GM18511 (cell line): ENCODE measurements at regions not wholly inside any gene's neighbourhood (a gene's known extent, or its start where the extent isn't known, plus 50 kb on each side); places are given as distances from the start of the nearest gene placed in this dataset.

Experiments used
- ATAC-seq: cut with Tn5 transposase; IDR thresholded peaks from one replicate; pipeline ENCODE4 v1.9.1; 2021; ENCODE audit warnings: mild to moderate bottlenecking, moderate library complexity; ENCODE audit not compliant: unreplicated experiment

DNA sequence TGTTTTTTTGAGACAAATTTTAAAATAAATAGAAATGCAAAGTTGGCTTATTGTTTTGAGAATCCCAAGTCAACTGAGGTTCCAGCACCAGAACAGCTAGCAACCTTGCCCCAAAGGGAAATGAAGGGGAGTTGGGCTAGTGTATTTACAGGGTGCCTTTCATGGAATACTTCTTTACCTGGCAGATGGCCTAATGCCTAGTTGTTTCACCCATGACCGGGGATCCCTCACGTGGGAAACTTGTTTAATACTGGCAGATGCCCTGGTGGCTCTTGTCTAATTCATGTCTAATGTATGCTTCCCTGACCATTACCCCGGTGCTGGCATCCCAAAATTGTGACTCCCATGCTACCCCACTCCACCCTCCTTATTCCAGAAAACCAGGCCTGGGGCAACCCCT, 861.1 kb upstream of the ZWINT start:
- no peak for ATAC-seq

DNA sequence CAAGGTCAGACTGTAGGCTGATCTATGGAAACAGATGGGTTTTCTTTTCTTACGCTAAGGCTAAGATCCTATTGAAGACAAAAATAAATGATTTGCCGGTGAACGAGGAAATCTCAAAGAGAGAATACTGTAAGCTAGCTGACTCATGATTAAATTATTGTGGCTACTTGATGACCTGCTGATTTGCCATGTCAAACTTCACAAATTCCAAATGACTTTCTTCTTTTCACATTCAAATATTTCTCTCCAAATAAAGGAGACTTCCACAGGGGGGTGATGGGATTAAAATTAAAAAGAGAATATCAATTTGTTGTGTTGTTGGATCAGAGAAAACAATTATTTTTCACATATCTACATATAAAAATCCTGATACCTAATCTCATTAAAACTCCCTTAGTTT, 860.6 kb upstream of the ZWINT start:
- no peak for ATAC-seq

DNA sequence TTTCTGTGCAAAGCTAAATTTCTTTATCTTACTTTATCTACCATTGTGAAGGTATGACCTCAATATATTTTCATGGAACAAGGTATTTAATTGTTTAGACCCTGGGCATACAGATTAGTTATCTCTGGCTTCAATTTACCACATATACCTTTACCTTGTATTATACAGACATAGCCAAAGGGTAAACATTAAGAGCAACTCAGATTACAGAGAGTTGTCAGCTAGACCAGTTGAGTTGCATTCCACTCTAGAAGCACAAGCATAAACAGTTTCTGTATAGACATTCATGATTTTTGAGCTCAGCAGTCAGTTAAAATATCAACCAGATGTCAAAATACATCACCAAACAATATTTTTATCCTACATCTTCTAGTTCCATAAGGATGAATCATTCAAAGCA, 857.3 kb upstream of the ZWINT start:
- no peak for ATAC-seq

DNA sequence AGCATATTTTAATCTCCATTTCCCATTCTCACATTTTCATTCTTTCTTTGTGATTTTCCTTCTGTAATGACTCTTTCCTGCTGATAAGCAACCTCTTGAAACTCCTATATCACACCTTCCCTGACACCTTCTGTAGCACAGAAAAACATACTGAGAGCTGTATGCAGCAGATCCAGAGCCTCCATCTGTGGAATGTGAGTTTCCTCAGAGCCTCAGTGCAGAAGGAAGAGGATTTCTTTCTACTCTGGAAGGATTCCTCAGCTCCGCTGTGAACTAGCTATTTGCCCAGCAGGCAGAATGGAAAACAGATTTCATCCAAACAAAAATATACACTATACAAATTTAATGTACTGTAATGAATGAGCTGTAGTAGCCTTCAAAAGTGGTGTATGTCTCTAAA, 841.3 kb upstream of the ZWINT start:
- no peak for ATAC-seq

DNA sequence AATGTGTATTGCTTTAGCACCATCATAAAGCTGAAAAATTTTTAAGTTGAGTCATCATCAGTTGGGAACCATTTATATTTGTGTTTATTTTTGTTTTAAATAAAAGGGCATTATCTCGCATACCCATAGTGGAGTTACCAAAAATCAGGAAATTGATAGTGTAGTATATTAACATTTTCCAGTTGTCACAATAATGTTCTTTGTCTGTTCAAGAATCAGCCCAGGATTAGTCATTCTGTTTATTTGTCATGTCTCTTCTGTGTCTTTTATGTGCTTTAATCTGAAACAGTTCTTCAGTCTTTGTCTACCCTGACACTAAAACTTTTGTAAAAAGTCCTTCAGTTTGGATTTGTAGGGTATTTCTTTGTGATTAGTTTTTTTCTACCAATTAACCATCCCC, 827.8 kb upstream of the ZWINT start:
- ATAC-seq: no peak

DNA sequence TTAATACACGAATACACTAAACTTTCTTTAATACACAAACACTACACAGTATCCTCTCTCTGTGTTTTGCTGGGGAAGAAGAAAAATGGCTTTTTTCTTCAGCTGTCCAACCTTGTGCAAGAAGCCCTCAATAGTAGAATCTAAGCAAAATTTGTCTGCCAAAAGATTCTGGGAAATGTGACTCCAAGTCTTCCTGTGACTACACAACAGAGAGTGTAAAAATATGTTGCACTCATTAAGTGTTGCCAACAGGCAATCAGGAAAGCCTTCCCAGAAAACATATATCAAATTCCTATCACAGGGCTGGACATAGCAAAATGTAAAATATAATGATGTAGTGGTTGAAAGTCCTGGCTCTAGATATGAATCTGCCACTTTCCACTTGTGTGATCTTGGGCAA, 825.1 kb upstream of the ZWINT start:
- no peak for ATAC-seq

DNA sequence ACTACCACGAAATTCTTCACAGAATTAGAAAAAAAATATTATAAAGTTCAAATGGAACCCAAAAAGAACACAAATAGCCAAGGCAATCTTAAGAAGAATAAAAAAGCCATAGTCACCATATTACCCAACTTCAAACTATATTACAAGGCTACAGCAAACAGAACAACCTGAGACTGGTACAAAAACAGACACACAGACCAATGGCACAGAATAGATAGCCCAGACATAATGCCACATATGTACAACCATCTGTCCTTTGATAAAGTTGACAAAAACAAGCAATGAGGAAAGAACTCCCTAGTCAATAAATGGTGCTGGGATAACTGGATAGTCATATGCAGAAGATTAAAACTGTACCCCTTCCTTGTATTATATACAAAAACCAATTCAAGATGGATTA, 808.5 kb upstream of the ZWINT start:
- ATAC-seq: no peak

DNA sequence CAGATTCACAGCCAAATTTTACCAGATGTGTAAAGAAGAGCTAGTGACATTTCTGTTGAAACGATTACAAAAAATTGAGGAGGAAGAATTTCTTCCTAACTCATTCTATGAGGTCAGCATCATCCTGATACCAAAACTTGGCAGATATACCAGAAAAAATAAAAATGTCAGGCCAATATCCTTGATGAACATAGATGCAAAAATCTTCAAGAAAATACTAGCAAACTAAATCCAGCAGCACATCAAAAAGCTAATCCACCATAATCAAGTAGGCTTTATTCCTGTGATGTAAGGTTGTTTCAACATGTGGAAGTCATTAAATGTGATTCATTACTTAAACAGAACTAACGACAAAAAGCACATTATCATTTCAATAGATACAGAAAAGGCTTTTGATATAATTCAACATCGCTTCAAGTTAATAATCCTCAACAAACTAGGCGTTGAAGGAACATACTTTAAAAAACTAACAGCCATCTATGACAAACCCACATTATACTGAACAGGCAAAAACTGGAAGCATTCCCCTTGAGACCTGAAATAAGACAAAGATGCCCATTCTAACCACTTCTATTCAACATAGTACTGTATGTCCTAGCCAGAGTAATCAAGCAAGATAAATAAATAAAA, 807.7 kb upstream of the ZWINT start:
- no peak for ATAC-seq

DNA sequence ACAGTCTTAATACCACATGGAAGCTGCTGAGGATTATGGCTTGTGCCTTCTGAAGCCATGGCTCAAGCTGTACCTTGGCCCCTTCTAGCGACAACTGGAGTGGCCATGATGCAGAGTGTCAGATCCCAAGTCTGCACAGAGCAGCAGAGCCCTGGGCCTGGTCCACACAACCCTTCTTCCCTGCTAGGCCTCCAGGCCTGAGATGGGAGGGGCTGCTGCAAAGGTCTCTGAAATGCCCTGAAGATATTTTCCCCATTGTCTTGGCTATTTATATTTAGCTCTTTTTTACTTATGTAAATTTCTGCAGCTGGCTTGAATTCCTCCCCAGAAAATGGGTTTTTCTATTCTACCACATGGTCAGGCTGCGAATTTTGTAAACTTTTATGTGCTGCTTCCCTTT, 804.6 kb upstream of the ZWINT start:
- no peak for ATAC-seq

DNA sequence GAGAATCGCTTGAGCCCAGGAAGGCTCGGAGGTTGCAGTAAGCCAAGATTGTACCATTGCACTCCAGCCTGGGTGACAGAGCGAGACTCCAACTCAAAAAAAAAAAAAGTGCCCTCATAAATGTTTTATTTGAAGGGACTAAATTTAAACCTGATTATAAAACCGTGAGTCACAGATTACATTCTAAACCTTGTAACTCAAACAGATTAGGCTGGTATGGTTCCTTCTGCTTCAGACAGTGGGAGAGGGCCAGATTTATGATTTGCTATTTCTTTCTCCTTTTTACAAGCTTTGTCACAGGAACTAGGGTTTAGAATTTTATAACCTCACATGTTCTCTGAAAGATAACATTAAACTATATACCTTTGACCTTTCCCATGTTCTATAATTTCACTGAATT, 801.2 kb upstream of the ZWINT start:
- no peak for ATAC-seq

DNA sequence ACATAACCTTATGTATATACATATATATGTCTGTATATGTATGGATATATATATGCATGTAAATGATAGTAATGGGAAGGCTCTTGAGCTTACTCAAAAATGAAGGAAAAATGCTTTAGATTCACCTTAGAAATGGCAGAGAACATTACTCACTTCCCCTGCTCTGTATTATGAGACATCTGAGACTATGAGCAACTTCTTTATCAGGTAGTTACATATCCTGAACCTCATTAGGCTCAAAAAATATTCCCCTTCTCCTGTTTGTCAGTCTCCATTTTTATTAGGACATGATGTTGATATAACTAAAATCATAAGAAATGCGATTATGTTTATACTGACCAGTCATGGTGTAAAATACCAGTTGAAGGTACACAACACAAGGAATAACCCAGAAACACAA, 800.1 kb upstream of the ZWINT start:
- ATAC-seq: no peak

DNA sequence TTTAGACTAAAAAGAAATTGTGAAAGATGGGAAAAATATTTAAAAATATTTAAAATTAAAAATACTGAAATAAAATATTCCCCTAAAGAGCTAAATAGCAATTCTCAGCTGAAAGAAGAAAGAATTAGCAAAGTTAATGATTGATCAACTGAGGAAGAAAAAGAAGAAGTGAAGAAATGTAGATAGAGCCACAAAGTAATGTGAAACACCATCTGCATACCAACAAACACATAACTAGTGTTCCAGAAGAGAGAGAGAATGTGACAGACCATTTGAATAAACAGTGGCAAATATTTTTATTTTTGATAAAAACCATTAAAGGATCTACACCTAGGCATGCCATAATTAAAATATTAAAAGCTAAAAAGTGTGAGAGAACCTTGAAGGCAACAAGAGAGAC, 784.5 kb upstream of the ZWINT start:
- peak; percentile 68 for ATAC-seq

DNA sequence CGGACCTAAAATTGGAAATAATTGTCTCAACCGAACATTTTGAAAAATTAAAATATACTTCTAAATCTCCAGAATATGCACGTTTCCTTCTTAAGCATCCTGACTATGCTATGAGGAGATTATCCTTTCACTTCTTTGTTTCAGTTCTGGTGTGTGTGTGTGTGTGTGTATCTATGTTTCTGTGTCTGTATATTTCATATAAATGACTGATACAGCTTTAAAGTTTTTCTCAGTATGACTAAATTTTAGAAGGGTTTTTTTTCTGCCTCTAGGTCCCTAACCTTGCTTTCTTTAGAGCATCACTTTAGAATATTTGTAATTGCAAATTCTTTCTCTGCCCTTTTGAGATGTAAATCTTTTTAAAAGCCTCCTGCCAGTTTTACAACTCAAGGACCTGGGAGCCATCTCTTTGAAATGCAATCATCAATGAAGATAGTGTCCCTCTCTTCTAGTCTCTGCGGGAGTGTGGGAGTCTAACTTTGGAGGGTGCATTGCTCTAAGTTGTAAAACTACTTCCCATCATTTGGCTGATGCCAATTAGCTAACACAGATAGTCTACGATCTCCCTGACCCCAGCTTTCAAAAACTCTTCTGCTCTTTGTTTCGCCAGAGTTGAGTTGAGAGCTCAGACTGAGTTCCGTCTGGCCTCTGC, 782.0 kb upstream of the ZWINT start:
- peak; percentile 52 for ATAC-seq

DNA sequence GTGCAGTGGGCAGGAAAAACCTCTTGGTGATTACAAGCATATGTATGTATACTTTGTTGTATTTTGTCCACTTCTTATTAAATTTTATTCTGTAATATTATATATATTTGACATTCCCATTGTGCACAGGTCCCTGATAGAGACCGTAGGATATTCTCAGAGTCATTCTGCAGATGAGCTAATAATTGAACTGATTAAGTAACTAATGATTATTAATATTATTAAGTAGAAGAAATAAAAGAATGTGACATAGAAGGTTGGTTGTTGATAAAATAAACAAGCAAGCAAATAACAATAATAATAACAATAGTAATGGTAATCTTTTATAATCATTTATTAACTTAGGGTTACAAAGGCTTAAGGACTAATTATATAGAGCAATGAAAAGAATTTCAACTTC, 780.6 kb upstream of the ZWINT start:
- no peak for ATAC-seq

DNA sequence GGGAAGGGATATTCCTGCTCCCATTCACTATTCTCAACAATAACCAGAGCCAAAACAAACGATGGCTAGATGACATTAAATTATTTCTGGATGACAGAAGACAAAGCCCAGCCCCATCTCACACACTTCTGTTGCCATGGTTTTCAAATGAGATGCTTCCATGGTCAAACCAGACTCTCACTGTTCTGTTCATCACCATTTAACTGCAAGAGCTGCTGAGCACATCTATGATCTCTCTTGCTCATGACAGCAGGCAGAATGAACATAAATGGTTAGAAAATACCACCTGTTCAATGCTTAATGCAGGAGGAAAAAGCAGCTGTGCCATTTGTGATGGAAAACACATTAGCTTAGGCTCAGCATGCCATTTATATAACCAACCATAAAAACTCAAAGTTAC, 758.6 kb upstream of the ZWINT start:
- ATAC-seq: no peak

DNA sequence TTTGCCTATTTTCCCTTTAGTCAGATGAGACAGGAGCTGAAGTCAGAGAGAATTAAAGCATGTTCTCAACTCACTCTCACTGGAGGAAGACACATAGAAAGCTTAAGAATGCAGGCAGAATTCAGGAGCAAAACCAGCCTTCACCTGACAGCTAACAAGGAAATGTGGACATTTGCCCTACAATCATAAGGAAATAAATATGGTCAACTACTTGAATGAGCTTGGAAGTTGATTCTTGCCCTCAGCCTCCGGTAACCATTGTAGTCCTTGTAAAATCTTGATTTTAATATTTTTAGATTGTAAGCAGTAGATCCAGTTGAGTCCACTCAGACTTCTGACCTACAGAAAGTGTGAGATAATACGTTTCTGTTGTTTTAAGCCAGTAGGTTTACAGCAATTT, 752.5 kb upstream of the ZWINT start:
- ATAC-seq: no peak

DNA sequence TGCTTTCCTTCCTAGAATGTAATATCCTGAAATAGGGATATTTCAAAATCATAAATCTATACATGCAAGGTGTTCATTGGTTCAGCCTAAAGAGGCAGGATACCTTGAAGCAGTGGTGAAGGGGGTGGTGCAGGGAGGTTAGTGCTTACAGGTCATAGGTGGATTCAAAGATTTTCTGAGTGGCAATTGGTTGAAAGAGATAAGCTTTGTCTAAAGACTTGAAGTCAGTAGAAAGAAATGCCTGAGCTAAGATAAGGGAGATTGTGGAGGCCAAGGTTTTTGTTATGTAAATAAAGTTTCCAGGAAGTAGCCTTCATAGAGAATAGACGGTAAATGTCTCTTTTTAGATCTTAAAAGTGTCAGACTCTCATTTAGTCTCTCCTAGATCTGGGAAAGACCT, 741.2 kb upstream of the ZWINT start:
- no peak for ATAC-seq

DNA sequence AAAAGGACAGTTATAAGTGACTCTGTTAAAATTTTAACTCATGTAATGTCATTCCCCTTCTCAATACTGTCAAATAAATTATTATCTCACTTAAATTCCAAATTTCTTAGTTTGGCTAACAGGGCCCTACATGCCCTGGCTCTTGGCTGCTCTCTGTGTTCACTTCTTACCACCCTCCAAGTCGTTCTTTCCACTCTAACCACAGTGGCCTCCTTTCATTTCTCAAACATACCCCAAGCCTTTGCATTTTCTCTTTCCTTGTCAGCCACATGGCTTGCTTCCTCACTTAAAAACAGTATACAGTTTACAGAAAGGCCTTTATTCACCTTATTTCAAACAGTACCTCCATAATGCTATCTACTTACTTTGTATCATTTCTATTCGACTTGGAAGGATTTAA, 737.1 kb upstream of the ZWINT start:
- no peak for ATAC-seq

DNA sequence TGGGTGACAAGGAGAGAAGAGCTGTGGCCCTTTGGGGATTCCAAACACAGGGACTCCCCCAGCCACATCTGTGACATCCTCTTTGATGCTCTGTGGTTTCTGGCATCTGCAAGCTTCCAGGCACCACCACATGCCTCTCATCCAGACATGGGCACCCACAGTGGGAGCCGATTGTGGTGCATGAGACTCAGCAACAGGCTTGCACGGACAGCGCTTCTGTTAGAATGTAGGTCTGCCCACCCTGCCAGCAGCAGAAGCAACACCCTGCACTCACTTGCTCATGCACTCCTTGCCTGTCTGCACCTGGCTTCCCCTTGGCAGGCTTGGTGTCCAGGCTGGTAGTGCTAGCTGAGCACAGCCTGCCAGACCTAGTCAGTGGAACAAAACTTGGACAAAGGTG, 735.0 kb upstream of the ZWINT start:
- no peak for ATAC-seq

DNA sequence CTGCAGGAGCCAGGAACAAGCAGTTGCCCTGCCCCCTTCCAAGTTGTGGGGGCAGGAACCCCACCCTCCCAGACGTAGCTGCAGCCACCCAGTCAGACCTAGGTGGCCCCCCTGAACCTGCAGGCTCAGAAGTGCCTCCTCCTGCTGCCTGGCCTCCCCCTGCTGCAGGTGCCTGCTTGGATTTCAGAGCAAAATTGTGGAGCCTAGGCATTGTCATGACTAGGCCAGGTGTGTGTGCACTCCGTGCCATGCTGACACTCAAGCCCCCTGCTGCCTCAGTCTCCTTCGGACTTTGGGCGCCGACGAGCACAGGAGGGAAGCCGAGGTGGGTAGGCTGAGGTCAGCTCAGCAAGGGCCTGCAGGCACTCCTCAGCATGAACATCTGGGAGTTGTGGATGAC, 733.9 kb upstream of the ZWINT start:
- no peak for ATAC-seq

DNA sequence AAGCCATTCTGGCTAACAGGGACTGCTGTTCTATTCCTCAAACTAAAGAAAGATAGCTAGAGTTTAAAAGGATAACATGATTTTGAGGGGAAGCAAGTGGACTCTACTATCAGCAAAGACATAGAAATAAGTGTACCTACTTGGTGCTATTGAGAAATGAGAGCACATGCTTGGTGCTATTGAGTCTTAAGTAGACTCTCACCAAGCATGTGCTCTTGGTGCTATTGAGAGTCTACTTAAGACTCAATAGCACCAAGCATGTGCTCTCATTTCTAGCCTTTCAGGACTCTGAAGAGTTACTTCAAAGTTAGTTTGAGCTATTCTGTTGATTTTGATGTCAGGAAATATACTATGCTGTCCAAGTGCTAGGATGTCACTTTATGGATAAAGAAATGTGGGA, 733.0 kb upstream of the ZWINT start:
- no peak for ATAC-seq

DNA sequence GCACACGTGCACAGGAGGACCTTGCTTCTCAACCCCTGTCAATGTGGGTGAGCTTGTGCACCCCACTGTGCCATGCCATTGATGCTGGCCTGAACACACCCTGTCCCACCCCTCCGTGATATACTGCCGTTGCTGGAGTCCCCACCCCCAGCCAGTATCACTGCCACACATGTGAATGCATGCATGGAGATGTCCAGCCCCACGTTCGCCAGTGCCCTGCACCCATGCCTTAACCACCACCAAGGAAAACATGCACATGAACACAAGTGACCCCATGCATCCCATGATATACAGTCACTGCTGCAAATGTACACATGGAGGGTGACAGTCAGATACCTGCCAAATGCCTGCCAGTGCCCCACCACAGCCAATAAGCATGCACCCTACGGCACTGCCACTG, 692.5 kb upstream of the ZWINT start:
- ATAC-seq: no peak

DNA sequence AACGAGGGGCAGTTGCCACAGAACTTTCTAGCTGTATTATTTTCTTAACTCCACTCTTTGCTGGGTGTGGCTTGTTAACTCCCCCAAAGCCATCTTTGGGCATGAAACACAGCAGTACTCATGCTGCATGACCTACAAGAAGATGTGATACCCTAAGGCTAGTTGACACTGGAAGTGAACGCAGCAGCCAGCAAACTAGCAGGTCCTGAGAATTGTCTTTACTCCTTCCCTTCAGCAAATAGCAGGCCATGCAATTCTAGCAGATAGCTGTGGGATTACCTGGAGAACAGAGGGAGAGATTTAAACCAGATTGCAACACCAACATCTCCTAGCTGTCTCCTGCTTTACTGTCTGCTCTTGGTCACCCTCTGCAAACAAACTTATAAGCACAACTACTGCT, 688.0 kb upstream of the ZWINT start:
- no peak for ATAC-seq
